ENCODE measurements at regions not wholly inside any gene's neighbourhood (a gene's known extent, or its start where the extent isn't known, plus 50 kb on each side); places are given as distances from the start of the nearest gene placed in this dataset.

GRCh38 chr10:53638006-53638405 lies 865.4 kb upstream of the MBL2 start:
- no TSS peak for BruUV-seq (replicated peaks)
- CTCF ChIA-PET, result no interaction called here
- Mint-ChIP-seq H3K27ac (ENCODE audit: unreplicated experiment) (no peak overlapping the region), H3K4me3 (ENCODE audit: low read depth, unreplicated experiment) (no peak overlapping the region), H3K4me1 (ENCODE audit: low read depth, unreplicated experiment) (no peaks in the 10 kb centered on the region), H3K27me3 (ENCODE audit: unreplicated experiment) (no peaks in the 10 kb centered on the region), H3K36me3 (ENCODE audit: insufficient read depth, unreplicated experiment) (no peaks in the 10 kb centered on the region), H3K9me3 (ENCODE audit: low read depth, unreplicated experiment) (no peaks in the 10 kb centered on the region)
- intact Hi-C loops (cut with micrococcal nuclease; ENCODE audit: unreplicated experiment), result no loop called here
- DNase-seq, result no peak
- no peak for TF ChIP-seq CTCF (IDR thresholded peaks at IDR 0.05; ENCODE audit: unreplicated experiment)

- Mint-ChIP-seq H3K27ac (ENCODE audit: unreplicated experiment) (no peak overlapping the region), H3K27me3 (ENCODE audit: unreplicated experiment) (no peaks in the 10 kb centered on the region), H3K9me3 (ENCODE audit: low read depth, unreplicated experiment) (no peaks in the 10 kb centered on the region), H3K4me3 (ENCODE audit: low read depth, unreplicated experiment) (no peak overlapping the region), H3K4me1 (ENCODE audit: low read depth, unreplicated experiment) (no peaks in the 10 kb centered on the region), H3K36me3 (ENCODE audit: insufficient read depth, unreplicated experiment) (no peaks in the 10 kb centered on the region)
- intact Hi-C loops (cut with micrococcal nuclease; ENCODE audit: unreplicated experiment), result no loop called here
- DNase-seq, result no peak
- CTCF ChIA-PET, result interaction anchor here (0.6 kb wide), 1 partner anchor 38 kb away, joined by 3 read pairs; no protein-coding TSS in a partner anchor
- TF ChIP-seq CTCF (IDR thresholded peaks at IDR 0.05; ENCODE audit: unreplicated experiment), result no peak
- no TSS peak for BruUV-seq (replicated peaks)
Measured at GRCh38 chr10:53624722-53625121, 852.1 kb upstream of the MBL2 start.

GRCh38 chr10:53622201-53622600 lies 849.6 kb upstream of the MBL2 start:
- Mint-ChIP-seq H3K27ac (ENCODE audit: unreplicated experiment) (no peak overlapping the region), H3K36me3 (ENCODE audit: insufficient read depth, unreplicated experiment) (no peaks in the 10 kb centered on the region), H3K9me3 (ENCODE audit: low read depth, unreplicated experiment) (no peaks in the 10 kb centered on the region), H3K27me3 (ENCODE audit: unreplicated experiment) (no peaks in the 10 kb centered on the region), H3K4me1 (ENCODE audit: low read depth, unreplicated experiment) (no peaks in the 10 kb centered on the region), H3K4me3 (ENCODE audit: low read depth, unreplicated experiment) (no peak overlapping the region)
- TF ChIP-seq CTCF (IDR thresholded peaks at IDR 0.05; ENCODE audit: unreplicated experiment), result no peak
- CTCF ChIA-PET, result no interaction called here
- BruUV-seq (replicated peaks), result no TSS peak
- intact Hi-C loops (cut with micrococcal nuclease; ENCODE audit: unreplicated experiment), result no loop called here
- no peak for DNase-seq

GRCh38 chr10:53619671-53620070 lies 847.1 kb upstream of the MBL2 start:
- BruUV-seq (replicated peaks), result no TSS peak
- H3K36me3 Mint-ChIP-seq (ENCODE audit: insufficient read depth, unreplicated experiment), result no peaks in the 10 kb centered on the region
- TF ChIP-seq CTCF (IDR thresholded peaks at IDR 0.05; ENCODE audit: unreplicated experiment), result no peak
- H3K27me3 Mint-ChIP-seq (ENCODE audit: unreplicated experiment), result no peaks in the 10 kb centered on the region
- H3K4me3 Mint-ChIP-seq (ENCODE audit: low read depth, unreplicated experiment), result no peak overlapping the region
- CTCF ChIA-PET, result no interaction called here
- no peaks in the 10 kb centered on the region for H3K4me1 Mint-ChIP-seq (ENCODE audit: low read depth, unreplicated experiment)
- intact Hi-C loops (cut with micrococcal nuclease; ENCODE audit: unreplicated experiment), result no loop called here
- H3K9me3 Mint-ChIP-seq (ENCODE audit: low read depth, unreplicated experiment), result no peaks in the 10 kb centered on the region
- H3K27ac Mint-ChIP-seq (ENCODE audit: unreplicated experiment), result no peak overlapping the region
- no peak for DNase-seq

Data from Calu3 (cell line).